PC-9 (cell line): ENCODE measurements at regions not wholly inside any gene's neighbourhood (a gene's known extent, or its start where the extent isn't known, plus 50 kb on each side); places are given as distances from the start of the nearest gene placed in this dataset.

ENCODE experiments used
- EZH2 ChIP-seq: fragments of 200-600 bp; sonication (generic); IDR thresholded peaks from 2 replicates; pipeline ENCODE4 v1.8.0; 2017; ENCODE audit warnings: antibody characterized with exemption, low read depth
- TF ChIP-seq, protein P1 (sequence below): fragments of 200-600 bp; sonication (generic); conservative IDR thresholded peaks from 2 replicates; pipeline ENCODE4 v1.6.1; 2017; ENCODE audit warnings: mixed run types, antibody characterized with exemption, mild to moderate bottlenecking, moderate library complexity

- TF ChIP-seq, protein P1, sequence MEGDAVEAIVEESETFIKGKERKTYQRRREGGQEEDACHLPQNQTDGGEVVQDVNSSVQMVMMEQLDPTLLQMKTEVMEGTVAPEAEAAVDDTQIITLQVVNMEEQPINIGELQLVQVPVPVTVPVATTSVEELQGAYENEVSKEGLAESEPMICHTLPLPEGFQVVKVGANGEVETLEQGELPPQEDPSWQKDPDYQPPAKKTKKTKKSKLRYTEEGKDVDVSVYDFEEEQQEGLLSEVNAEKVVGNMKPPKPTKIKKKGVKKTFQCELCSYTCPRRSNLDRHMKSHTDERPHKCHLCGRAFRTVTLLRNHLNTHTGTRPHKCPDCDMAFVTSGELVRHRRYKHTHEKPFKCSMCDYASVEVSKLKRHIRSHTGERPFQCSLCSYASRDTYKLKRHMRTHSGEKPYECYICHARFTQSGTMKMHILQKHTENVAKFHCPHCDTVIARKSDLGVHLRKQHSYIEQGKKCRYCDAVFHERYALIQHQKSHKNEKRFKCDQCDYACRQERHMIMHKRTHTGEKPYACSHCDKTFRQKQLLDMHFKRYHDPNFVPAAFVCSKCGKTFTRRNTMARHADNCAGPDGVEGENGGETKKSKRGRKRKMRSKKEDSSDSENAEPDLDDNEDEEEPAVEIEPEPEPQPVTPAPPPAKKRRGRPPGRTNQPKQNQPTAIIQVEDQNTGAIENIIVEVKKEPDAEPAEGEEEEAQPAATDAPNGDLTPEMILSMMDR, result no peak
- TF ChIP-seq EZH2, result no peak
These were observed 113.2 kb upstream of the ZNF827 start for GRCh38 chr4:146051728-146052391.
